SK-N-SH (cell line): ENCODE measurements at regions not wholly inside any gene's neighbourhood (a gene's known extent, or its start where the extent isn't known, plus 50 kb on each side); places are given as distances from the start of the nearest gene placed in this dataset.

Experiments used
- CTCF ChIA-PET: fragments of 300-600, 350-600 bp; formaldehyde crosslinking; extraction: SDS; loops from one replicate; lab custom pipeline; 2021; lab: Yijun Ruan, JAX
- POLR2A ChIA-PET: fragments of 350-600 bp; sonication (Branson Sonifier 250); formaldehyde crosslinking; extraction: SDS; loops from one replicate; lab custom pipeline; 2020; ENCODE audit warnings: antibody characterized with exemption, inconsistent platforms; lab: Yijun Ruan, JAX
- DNase-seq: peaks from one replicate; pipeline ENCODE4 v3.0.0; 2012
- H2AFZ ChIP-seq: fragments of 200-600 bp; sonication (generic); 2 replicates; pipeline ENCODE4 v1.8.1; 2016; ENCODE audit warnings: antibody characterized with exemption, mild to moderate bottlenecking, low read depth
- H3F3A ChIP-seq: fragments of 200-600 bp; sonication (generic); replicated peaks from 2 replicates; pipeline ENCODE3; 2016; ENCODE audit warnings: antibody characterized with exemption, mild to moderate bottlenecking; ENCODE audit not compliant: insufficient read depth
- H3K27ac ChIP-seq, 2 experiments: fragments of 200-500 bp in 1 of 2; fragments of 200-600 bp in 1 of 2; sonication (Bioruptor generic) in 1 of 2; sonication (generic), shearing (Covaris generic) in 1 of 2; 2 replicates each; pipeline versions ENCODE4 v1.5.1 to v1.6.1; 2014 to 2016; ENCODE audit warnings: low read depth in 2 of 2, inconsistent platforms in 1 of 2, low read length in 1 of 2, mild to moderate bottlenecking in 1 of 2, mixed read lengths in 1 of 2
- H3K27me3 ChIP-seq: fragments of 200-600 bp; sonication (generic), shearing (Covaris generic); 2 replicates; pipeline ENCODE4 v1.6.1; 2016; ENCODE audit warnings: mixed run types; ENCODE audit not compliant: insufficient read depth
- H3K36me3 ChIP-seq, 2 experiments: fragments of 200-500 bp in 1 of 2; fragments of 200-600 bp in 1 of 2; sonication (Bioruptor generic) in 1 of 2; sonication (generic) in 1 of 2; replicated peaks in 1 of 2; 2 replicates each; pipeline versions ENCODE3 to v1.5.1; 2014 to 2016; ENCODE audit warnings: low read length in 1 of 2, mild to moderate bottlenecking in 1 of 2; ENCODE audit not compliant: insufficient read depth in 2 of 2, control insufficient read depth in 1 of 2
- H3K4me1 ChIP-seq, 2 experiments: fragments of 200-500 bp in 1 of 2; fragments of 200-600 bp in 1 of 2; sonication (Bioruptor generic) in 1 of 2; sonication (generic), shearing (Covaris generic) in 1 of 2; 2 replicates each; pipeline versions ENCODE4 v1.5.1 to v1.6.1; 2014 to 2016; ENCODE audit warnings: low read depth in 1 of 2, low read length in 1 of 2, mixed run types in 1 of 2; ENCODE audit not compliant: insufficient read depth in 2 of 2, control insufficient read depth in 1 of 2
- H3K4me2 ChIP-seq: fragments of 200-600 bp; sonication (generic), shearing (Covaris generic); 2 replicates; pipeline ENCODE4 v1.6.1; 2017; ENCODE audit warnings: mixed run types
- H3K4me3 ChIP-seq, 2 experiments: fragments of 200-500 bp in 1 of 2; fragments of 200-600 bp in 1 of 2; sonication (Bioruptor generic) in 1 of 2; sonication (generic), shearing (Covaris generic) in 1 of 2; 2 replicates each; pipeline versions ENCODE4 v1.5.1 to v1.8.1; 2014 to 2016; ENCODE audit warnings: low read depth in 2 of 2, inconsistent platforms in 1 of 2, low read length in 1 of 2, mild to moderate bottlenecking in 1 of 2, mixed read lengths in 1 of 2, moderate library complexity in 1 of 2
- H3K79me2 ChIP-seq: fragments of 200-600 bp; sonication (generic); 2 replicates; pipeline ENCODE4 v1.8.1; 2017; ENCODE audit warnings: mild to moderate bottlenecking; ENCODE audit not compliant: insufficient read depth
- H3K9ac ChIP-seq: fragments of 200-600 bp; sonication (generic); 2 replicates; pipeline ENCODE4 v1.6.1; 2017; ENCODE audit warnings: mixed run types
- H3K9me2 ChIP-seq: fragments of 200-600 bp; sonication (generic); 2 replicates; pipeline ENCODE4 v1.6.1; 2017; ENCODE audit warnings: mixed run types
- H3K9me3 ChIP-seq: fragments of 200-600 bp; sonication (generic); 2 replicates; pipeline ENCODE4 v1.6.1; 2017; ENCODE audit warnings: mixed run types, mild to moderate bottlenecking, moderate library complexity
- H4K20me1 ChIP-seq: fragments of 200-600 bp; sonication (generic); 2 replicates; pipeline ENCODE4 v1.6.1; 2017; ENCODE audit warnings: mild to moderate bottlenecking, mixed run types; ENCODE audit not compliant: insufficient read depth
- CHD2 ChIP-seq: fragments of 150-350 bp; IDR thresholded peaks from 2 replicates; pipeline ENCODE4 v1.6.1; 2018; ENCODE audit warnings: low read length; ENCODE audit not compliant: partially characterized antibody
- ELF1 ChIP-seq: IDR thresholded peaks from 2 replicates; pipeline ENCODE4 v1.4.0; 2012
- EP300 ChIP-seq, 2 experiments: IDR thresholded peaks; 2 replicates each; pipeline versions ENCODE4 v1.4.0 to v1.6.1; 2012; ENCODE audit warnings: borderline replicate concordance in 1 of 2, low read depth in 1 of 2, low read length in 1 of 2
- FOSL2 ChIP-seq: IDR thresholded peaks from 2 replicates; pipeline ENCODE4 v1.4.0; 2012; ENCODE audit warnings: low read depth, mild to moderate bottlenecking, moderate library complexity, borderline replicate concordance
- FOXJ3 ChIP-seq: sonication (generic); formaldehyde crosslinking; IDR thresholded peaks from 2 replicates; pipeline ENCODE4 v1.5.1; 2020; ENCODE audit warnings: mild to moderate bottlenecking, missing genetic modification reagents
- FOXM1 ChIP-seq: IDR thresholded peaks from 2 replicates; pipeline ENCODE4 v1.4.0; 2012; ENCODE audit warnings: low read depth, mild to moderate bottlenecking
- GABPA ChIP-seq: IDR thresholded peaks from 2 replicates; pipeline ENCODE4 v1.4.0; 2012; ENCODE audit warnings: low read depth, mild to moderate bottlenecking
- GATA2 ChIP-seq: sonication (generic); formaldehyde crosslinking; IDR thresholded peaks from 2 replicates; pipeline ENCODE4 v1.5.0; 2020; ENCODE audit warnings: mild to moderate bottlenecking, missing genetic modification reagents
- MAX ChIP-seq: IDR thresholded peaks from 2 replicates; pipeline ENCODE4 v1.4.0; 2012; ENCODE audit warnings: low read depth
- MEF2A ChIP-seq: IDR thresholded peaks from 2 replicates; pipeline ENCODE4 v1.4.0; 2012; ENCODE audit warnings: low read depth, borderline replicate concordance
- NFIC ChIP-seq: IDR thresholded peaks from 2 replicates; pipeline ENCODE4 v1.4.0; 2012; ENCODE audit warnings: borderline replicate concordance
- NRF1 ChIP-seq: IDR thresholded peaks from 2 replicates; pipeline ENCODE4 v1.6.1; 2012; ENCODE audit warnings: low read depth, mild to moderate bottlenecking, low read length
- PBX3 ChIP-seq: IDR thresholded peaks from 2 replicates; pipeline ENCODE4; 2012
- POLR2AphosphoS5 ChIP-seq: IDR thresholded peaks from 2 replicates; pipeline ENCODE4 v1.6.1; 2012; ENCODE audit warnings: low read depth, low read length
- RFX5 ChIP-seq: IDR thresholded peaks from 2 replicates; pipeline ENCODE4 v1.6.1; 2012; ENCODE audit warnings: mild to moderate bottlenecking, improper control_type of control experiment, low read length
- RXRA ChIP-seq: IDR thresholded peaks from 2 replicates; pipeline ENCODE4 v1.4.0; 2012; ENCODE audit warnings: low read depth, mild to moderate bottlenecking, borderline replicate concordance
- TAF1 ChIP-seq: IDR thresholded peaks from 2 replicates; pipeline ENCODE4 v1.6.1; 2012; ENCODE audit warnings: low read depth, mild to moderate bottlenecking, low read length, moderate library complexity, borderline replicate concordance
- TCF12 ChIP-seq: IDR thresholded peaks from 2 replicates; pipeline ENCODE4 v1.4.0; 2012
- TEAD4 ChIP-seq: IDR thresholded peaks from 2 replicates; pipeline ENCODE4 v1.4.0; 2012; ENCODE audit warnings: mild to moderate bottlenecking, borderline replicate concordance; ENCODE audit not compliant: insufficient read depth
- USF1 ChIP-seq: IDR thresholded peaks from 2 replicates; pipeline ENCODE4 v1.4.0; 2012; ENCODE audit warnings: low read depth, borderline replicate concordance
- YY1 ChIP-seq: IDR thresholded peaks from 2 replicates; pipeline ENCODE4 v1.4.0; 2012; ENCODE audit warnings: low read depth, mild to moderate bottlenecking
- WGBS: methylation state at CpG from one replicate; pipeline ENCODE4 v1.1.6; 2017; ENCODE audit warnings: low lambda C conversion rate; 5-methylcytosine and 5-hydroxymethylcytosine counted together

- DNase-seq: no peak
- TF ChIP-seq MEF2A (no peak), USF1 (no peak), YY1 (no peak), GABPA (no peak), TCF12 (no peak), FOXJ3 (CRISPR knock-in tag) (no peak), RXRA (no peak), ELF1 (no peak), GATA2 (CRISPR knock-in tag) (no peak), PBX3 (no peak), NRF1 (no peak), TAF1 (no peak)
- no peaks in the 10 kb centered on the region for H3K27me3 ChIP-seq
- no peaks in the 10 kb centered on the region for H4K20me1 ChIP-seq
- 60% methylated on average over 13 of the region's 13 CpGs for WGBS
- no peak overlapping the region for H3K4me3 ChIP-seq
- no peaks in the 10 kb centered on the region; a peak in 1 of 4 replicates for H3K4me1 ChIP-seq
- H3F3A ChIP-seq: no peaks in the 10 kb centered on the region
- CTCF ChIA-PET: interaction anchor here (1.0 to 2.0 kb wide), 3 partner anchors 12 to 111 kb away, joined by 4 read pairs; no protein-coding TSS in a partner anchor
- H2AFZ ChIP-seq: no peak overlapping the region
- no peaks in the 10 kb centered on the region for H3K9me3 ChIP-seq
- no peaks in the 10 kb centered on the region for H3K36me3 ChIP-seq
- H3K4me2 ChIP-seq: no peak overlapping the region
- POLR2A ChIA-PET: no interaction called here
- H3K27ac ChIP-seq: no peak overlapping the region
- no peaks in the 10 kb centered on the region for H3K79me2 ChIP-seq
- H3K9me2 ChIP-seq: no peaks in the 10 kb centered on the region
- H3K9ac ChIP-seq: no peak overlapping the region
Measured at GRCh38 chr17:79504181-79504605, 106.7 kb downstream of the RBFOX3 start.

GRCh38 chr17:79503126-79503839 is 107.6 kb downstream of the RBFOX3 start:
- no peak overlapping the region for H3K4me3 ChIP-seq
- no peaks in the 10 kb centered on the region for H3K79me2 ChIP-seq
- H3K4me1 ChIP-seq: no peaks in the 10 kb centered on the region; a peak in 1 of 4 replicates
- H4K20me1 ChIP-seq: no peaks in the 10 kb centered on the region
- H3K36me3 ChIP-seq: no peaks in the 10 kb centered on the region
- no peak overlapping the region for H2AFZ ChIP-seq
- no peaks in the 10 kb centered on the region for H3K9me3 ChIP-seq
- H3K4me2 ChIP-seq: no peak overlapping the region
- CTCF ChIA-PET: interaction anchor here (1.8 kb wide), 1 partner anchor 109 kb away, joined by 4 read pairs; no protein-coding TSS in a partner anchor
- no peak overlapping the region for H3K27ac ChIP-seq
- WGBS: 45% methylated on average over 14 of the region's 15 CpGs
- H3K27me3 ChIP-seq: no peaks in the 10 kb centered on the region
- H3K9me2 ChIP-seq: no peaks in the 10 kb centered on the region
- H3F3A ChIP-seq: no peaks in the 10 kb centered on the region
- no peak for DNase-seq
- POLR2A ChIA-PET: no interaction called here
- no peak overlapping the region for H3K9ac ChIP-seq
- TF ChIP-seq MAX (no peak), TAF1 (no peak), MEF2A (no peak), RXRA (no peak), NFIC (no peak), GABPA (no peak), FOXM1 (no peak), CHD2 (no peak), RFX5 (no peak), POLR2AphosphoS5 (no peak), EP300 (IDR thresholded peaks at IDR 0.05; ENCODE audit: borderline replicate concordance in 1 of 2, low read depth in 1 of 2, low read length in 1 of 2) (no peak), FOSL2 (no peak), TEAD4 (no peak)
- TF ChIP-seq, all 33 proteins: peak for 0
